ENCODE measurements at regions not wholly inside any gene's neighbourhood (a gene's known extent, or its start where the extent isn't known, plus 50 kb on each side); places are given as distances from the start of the nearest gene placed in this dataset.

DNA sequence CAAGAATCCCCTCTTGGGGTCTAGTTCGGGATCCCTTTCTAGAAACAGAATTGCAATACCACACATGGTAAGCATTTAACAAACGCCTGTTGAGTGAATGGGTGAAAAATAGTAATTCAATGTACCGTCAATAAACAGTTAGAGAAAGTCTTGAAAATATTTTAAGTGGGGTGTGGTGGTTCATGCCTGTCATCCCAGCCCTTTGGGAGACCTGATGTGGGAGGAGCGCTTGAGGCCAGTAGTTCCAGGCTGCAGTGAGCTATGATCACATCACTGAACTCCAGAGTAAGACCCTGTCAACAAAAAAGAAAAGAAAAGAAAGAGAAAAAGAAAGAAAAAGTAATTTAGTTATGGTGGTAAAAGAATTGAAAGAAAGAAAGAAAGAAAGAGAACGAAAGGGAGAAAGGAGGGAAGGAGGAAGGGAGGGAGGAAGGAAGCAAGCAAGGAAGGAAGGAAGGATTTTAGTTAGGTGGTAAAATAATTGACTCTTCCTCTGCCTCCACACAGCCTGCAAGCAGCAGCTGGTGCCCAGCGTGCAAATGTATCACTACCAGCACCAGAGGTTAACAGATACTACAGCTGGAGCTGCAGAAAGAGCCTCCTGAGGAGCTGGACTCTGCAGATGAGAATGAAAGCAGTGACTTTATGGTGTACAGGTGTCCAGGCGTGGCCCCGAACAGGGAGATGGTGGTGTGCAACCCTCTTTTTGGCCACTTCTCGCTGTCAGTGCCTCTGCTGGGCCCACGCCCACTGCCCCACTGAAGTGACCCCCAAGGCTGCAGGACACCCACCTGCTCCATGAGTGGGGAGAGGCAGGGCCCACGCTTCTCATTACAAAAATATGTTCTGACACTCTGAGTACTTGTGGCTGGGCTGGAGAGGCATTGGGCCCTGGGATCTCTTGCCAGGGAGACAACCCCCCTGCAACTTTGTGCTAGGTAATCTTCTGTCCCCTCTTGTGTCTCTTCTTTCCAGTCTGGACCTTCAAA is 135.4 kb downstream of the BAMBI start:
- no peak for DNase-seq

DNA sequence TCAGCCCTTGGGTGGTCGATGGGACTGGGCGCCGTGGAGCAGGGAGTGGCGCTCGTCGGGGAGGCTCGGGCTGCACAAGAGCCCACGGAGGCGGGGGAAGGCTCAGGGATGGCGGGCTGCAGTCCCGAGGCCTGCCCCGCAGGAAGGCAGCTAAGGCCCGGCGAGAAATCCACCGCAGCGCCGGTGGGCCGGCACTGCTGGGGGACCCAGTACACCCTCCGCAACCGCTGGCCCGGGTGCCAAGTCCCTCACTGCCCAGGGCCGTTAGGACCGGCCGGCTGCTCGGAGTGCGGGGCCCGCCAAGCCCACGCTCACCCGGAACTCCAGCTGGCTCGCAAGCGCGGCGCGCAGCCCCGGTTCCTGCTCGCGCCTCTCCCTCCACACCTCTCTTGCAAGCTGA is 138.4 kb downstream of the BAMBI start:
- no peak for DNase-seq

DNA sequence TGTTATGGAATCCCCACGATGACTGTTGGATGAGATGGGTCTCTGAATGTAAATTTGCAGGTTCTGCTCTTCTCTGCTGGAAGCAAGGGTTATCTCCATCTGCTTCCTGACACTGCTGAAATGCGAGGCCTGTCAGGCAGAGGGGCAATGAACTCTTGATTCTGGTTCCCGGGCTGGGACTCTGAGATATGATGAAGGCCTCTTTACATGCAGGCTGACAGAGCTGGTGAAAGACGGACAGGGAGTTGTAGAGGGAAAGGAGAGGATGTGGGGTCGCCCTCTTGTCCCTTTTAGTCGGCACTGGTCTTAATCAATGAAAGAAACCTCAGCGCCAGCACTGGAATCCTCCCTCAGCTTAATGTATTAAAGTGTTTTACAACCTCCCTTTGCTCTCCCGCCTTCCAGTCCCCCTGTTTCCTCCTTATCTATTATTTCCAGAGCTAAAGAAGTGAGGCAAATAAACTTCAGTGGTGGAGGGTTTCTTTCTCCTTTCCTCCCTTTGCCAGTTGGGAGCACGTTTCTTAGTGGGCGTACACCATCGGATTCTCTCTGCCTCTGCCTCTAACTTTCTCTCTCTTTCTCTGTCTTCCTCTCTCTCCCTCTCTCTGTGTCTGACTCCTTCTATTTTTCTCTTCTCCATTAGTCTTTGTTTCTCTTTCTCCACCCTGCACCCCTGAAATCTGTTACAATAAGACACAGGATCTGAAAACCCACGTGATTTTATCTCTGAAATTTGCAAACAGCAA is 145.6 kb downstream of the BAMBI start:
- DNase-seq = no peak

DNA sequence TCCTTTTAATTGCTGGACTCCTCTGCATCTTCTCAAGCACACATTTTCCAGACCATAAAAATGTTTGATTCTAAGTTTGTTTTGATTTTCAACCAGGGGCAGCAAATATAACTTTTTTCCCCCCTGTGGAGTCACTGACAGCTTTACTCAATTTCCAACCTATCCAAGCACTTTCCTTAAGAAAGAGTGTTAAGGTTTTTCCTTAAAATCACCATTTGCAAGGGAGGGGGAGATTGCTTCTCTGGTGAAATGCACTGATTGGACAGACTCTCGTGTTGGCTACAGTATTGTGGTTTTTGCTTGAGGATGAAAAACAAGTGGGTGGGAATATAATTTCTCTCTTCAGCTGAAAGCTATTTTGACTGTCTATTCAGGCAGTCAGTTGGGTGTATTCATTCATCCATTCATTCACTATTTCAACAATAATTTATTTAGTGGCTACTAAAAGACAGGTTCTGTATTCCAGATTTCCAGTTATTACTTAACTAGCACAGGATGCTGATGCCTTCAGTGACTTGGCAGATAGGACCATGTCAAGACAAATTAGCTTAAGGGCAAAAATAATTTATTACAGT is 146.3 kb downstream of the BAMBI start:
- DNase-seq = no peak

DNA sequence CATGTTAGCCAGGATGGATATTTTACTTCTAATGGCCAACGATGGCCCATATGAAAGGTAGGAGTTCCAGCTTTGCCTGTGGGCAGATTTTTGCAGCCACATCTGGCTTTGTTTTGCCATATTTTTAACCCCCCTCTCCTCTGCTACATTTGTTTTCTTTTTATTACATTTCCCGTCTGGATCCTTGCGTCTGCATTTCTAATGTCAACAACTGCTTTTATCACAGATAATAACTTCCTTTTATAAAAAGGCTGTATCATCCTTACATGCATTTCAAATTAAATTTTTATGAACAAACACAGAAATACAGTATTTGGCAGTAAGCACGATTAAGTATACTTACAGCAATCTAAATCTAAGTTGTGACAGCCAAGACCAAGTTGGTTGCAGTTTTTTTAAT is 156.0 kb downstream of the BAMBI start:
- no peak for DNase-seq

DNA sequence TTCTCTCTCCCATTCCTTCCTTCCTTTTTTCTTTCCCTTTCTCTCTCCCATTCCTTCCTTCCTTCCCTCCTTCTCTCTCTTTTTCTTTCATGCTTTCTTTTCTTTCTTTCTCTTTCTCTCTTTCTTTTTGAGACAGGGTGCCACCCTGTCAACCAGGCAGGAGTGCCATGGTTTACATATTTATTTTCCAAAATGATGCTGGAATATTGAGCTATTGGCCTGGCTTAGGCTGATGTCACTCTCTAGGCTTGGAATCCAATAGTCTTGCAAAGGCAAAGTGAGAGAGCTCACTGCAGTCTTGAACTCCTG is 159.1 kb downstream of the BAMBI start:
- no peak for DNase-seq

GRCh38 chr10:28837613-28838390 is 160.5 kb downstream of the BAMBI start:
- no peak for DNase-seq

DNA sequence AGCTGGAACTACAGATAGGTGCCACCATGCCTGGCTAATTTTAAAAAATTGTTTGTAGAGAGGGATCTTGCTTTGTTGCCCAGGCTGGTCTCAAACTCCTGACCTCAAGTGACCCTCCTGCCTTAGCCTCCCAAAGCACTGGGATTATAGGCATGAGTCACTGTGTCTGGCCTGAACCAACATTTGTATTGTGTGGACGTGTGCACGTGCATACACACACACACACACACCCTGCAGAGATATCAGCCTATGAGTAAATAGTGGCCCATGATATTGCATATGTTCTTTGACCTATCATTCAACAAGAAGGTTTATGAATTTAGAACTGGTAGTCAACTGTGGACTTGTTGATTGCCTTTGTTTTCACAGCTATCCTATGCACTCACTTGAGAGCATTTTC is 161.6 kb downstream of the BAMBI start:
- DNase-seq = no peak

DNA sequence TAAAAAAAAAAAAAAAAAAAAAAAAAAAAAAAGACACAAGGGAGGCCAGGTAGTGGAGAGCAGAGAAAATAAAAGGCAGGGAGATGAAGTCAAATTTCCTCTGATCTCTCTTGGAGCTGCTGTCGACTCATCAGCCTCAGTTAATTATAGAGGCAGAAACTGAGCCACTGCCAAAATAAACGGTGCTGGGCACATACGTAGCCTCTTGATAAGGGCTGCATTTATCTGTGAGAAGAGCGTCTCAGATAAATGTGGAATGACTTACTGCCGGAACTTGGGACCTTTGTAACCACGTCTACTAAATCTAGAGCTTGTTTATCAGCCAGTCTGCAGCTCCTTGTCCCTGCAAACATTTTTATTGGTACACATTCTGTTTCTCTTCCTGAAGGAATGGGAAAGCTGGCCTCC is 162.3 kb downstream of the BAMBI start:
- no peak for DNase-seq

DNA sequence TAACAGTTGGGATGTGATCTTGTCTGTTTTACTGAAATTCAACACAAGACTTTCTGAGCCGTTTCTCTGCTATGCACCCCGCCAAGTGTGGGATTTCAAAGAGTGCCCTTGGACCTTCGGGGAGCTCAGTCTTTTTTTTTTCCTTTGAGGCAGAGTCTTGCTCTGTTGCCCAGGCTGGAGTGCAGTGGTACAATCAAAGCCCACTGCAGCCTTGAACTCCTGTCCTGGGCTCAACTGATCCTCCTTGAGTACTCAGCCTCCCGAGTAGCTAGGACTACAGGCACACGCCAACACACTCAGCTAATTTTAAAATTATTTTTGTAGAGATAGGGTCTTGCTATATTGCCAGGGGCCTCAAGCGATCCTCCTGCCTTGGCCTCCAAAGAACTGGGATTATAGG is 162.9 kb downstream of the BAMBI start:
- no peak for DNase-seq

DNA sequence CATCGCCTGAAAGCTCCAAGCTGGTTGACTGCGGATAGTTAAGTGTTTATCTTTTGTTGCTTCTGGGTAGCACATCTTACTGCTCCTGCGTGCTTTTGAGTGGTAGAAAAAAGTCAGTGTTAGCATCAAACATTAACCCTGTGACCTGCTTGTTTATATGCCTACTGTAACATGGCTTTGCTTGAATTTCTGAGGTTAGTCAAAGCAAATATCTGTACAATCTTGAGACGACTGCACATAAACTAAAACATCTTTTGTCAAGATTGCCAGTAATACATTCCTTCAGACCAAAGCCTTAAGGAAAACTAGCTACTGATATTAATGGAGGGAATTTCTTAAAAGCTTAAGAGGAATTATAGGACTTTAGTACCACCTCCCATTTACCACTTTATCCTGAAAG is 163.7 kb downstream of the BAMBI start:
- no peak for DNase-seq

GRCh38 chr10:28841625-28842024 is 164.3 kb downstream of the BAMBI start:
- no peak for DNase-seq

DNA sequence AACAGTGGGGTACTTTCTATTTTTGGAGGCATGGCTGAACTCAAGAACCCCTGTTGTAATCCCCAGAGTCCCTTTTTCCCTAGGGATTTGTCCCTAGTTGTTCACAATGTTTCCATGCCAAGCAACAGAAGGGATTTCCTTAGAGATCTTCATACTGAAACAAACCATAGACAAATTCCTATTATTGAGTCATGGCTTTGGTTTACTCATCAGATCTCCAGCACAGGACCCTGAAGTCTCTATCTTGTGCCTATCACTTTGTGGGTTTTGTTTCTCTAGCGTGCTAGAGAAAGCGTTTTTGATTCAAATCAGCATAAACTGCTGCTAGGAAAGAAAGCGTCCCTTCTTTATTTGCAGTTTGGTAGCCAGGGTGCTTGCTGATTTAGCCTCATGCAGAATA is 165.0 kb downstream of the BAMBI start:
- DNase-seq = no peak

- DNase-seq = no peak
Observed at GRCh38 chr10:28845009-28845682, 167.8 kb downstream of the BAMBI start.

DNA sequence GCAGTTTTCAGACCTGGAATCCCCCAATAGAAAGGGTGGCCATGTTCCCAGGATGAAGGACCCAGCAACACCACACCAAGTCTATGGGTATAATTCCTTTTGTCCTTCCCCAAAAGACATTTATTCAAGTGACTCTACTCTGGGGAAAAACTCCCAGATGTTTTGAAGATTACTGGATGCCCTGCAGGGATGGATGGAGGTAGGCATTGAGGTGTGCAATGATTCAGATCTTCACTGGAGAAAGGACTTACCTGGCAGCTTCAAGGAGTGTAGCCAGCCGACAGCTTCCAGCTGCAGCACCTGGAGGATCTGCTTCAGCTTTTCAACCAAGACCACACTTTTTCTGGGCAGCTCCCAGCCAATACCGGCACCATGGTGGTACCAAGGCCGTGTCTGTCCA is 172.0 kb downstream of the BAMBI start:
- no peak for DNase-seq

GRCh38 chr10:28849821-28850220 is 172.5 kb downstream of the BAMBI start:
- DNase-seq = no peak

DNA sequence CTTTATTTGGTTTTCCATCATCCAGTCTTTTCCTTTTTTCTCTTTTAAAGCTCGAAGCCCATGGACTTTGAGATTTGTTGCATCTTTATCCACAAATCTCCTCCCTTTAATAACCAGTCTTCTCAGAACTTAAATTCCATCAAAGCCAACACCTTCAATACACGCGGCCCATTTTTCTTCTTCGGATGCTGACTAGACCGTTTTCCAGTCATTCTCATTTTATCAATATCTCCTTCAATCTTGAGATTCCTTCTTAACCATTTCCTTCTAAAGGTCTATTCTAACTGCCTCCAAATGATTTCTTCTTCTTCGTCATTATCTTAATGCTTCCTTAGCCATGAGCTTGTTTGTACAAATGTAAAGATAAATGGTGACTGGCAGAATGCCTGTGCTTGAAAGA is 173.5 kb downstream of the BAMBI start:
- no peak for DNase-seq

DNA sequence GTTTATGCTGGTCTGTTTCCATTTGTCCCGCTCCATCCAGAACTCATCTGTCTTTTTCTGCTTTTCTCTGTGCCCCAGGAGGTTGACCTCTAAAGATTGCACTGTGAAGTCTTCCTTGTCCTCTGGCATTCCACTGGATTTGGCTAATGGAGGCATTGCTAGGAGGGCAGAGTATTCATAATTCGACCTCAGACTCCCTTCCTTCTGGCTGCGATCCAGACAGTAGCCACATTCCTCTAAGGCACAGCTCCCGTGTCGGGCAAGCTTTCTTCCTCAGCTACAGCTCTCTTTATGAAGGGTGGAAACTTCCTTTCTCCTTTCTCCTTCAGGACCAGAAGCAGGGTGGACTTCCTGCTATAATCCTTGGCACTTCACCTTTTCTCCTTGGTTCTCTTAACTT is 175.9 kb downstream of the BAMBI start:
- no peak for DNase-seq

DNA sequence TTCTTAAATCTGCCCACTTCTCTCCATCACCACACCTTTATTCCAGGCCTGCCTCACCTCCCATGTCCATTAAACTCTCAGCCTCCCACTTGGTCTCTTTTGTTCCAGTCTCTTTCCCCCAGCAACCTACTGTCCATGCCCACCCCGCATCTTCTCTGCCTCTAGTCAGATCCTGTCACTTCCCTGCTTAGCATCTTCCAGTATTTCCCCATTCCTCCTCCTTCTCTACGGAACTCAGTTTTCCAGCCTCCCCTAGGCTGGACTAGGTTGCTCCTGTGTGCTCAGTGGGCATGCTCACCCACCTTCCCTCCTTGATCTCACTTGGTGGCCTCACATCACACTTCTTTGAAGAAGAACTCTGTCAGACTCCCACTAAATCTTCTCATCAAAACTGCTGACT is 179.8 kb downstream of the BAMBI start:
- no peak for DNase-seq

- DNase-seq = no peak
Observed at GRCh38 chr10:28858646-28859045, 181.3 kb downstream of the BAMBI start.

- DNase-seq = no peak
Observed at GRCh38 chr10:28859791-28860190, 182.5 kb downstream of the BAMBI start.

DNA sequence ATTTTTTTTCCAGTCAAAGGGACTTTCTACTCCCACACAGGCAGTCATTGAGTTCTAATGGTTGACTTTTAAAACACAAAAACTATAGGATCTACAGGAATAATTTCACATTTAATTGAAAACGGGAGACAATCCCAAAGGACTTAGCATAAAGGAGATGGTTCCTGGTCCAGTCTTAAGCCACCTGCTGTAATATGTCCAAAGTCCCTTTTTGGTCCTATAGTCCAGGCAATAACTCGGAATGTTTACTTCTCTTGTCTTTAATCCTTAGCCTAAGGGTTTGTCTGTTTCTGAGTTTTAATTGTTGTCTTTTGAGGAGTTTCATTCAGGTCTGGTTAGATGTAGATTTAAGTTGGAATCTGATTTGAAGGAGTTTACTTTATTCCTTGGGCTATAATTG is 184.9 kb downstream of the BAMBI start:
- DNase-seq = no peak

All from activated CD4-positive, alpha-beta T cell treated with anti-CD3 and anti-CD28 coated beads, Interleukin-2, amount 50 U/mL, for 4 hours (primary cell).